NCI-H2196 treated with DMSO at 0.1 percent for 48 hours (cell line): ENCODE measurements at regions not wholly inside any gene's neighbourhood (a gene's known extent, or its start where the extent isn't known, plus 50 kb on each side); places are given as distances from the start of the nearest gene placed in this dataset.
"Not testable (repeated sequence)": the region's sequence is repeated elsewhere in the genome, so short reads cannot be mapped to it uniquely, and the experiment has no call there.

Experiments used
- DNase-seq: peaks from one replicate; lab custom pipeline; 2025; ENCODE audit not compliant: unreplicated experiment; lab: John Stamatoyannopoulos, UW

- DNase-seq: no peak
These were observed 1120.3 kb upstream of the PRR20A start for GRCh38 chr13:56020425-56020824.

DNA sequence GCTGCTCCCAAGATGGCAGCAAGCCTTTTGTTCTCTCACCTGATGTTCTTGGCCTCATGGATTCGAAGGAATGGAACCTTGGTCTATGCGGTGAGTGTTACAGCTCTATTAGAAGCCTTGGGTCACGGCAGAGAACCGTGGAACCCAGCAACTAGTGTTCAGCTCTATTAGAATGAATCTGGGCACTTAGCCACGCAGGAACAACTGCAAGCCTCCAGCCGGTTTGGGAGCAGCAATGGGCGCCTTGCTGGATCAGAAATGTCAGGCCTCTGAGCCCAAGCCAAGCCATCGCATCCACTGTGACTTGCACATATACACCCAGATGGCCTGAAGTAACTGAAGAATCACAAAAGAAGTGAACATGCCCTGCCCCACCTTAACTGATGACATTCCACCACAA, 1100.7 kb upstream of the PRR20A start:
- DNase-seq: no peak

DNA sequence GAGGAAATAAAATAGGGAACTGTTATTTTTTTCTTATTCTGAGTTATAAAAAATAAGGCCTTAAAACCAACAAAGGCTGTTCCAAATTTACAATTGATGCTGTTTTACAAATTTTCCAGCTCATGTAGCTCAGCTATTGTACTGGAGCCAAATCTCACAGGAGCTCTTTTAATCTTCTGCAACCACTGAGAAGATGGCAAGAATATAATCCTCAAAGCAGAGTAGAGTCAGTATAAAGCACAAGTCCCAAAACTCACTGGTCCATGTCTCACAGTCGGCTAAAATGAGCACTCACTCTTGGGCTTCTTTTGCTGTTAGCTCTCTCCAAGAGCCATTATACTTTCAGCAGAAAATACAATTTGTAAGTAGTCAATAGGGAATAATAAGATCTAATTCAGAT, 1074.4 kb upstream of the PRR20A start:
- no peak for DNase-seq

DNA sequence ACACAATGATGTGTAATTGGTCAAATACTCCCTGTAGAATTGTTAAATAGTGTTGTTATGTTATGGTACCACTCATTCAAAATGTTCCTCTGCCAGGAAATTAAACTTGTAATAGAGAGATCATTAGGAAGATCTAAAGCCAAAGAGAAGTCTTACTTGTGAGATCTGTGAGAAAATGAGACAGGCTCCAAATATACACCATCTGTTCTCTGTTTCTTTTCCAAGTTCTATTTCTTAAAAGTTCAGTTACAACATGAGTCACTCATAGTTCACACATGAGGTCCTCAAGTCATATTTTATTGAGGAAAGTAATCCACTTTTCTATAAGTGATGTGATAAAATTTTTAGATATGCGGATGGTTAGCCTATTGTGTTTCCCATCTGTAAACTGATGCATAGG, 1038.1 kb upstream of the PRR20A start:
- DNase-seq: no peak

- DNase-seq: no peak
These were observed 1030.0 kb upstream of the PRR20A start for GRCh38 chr13:56110751-56111150.

GRCh38 chr13:56134524-56134923, 1006.2 kb upstream of the PRR20A start:
- DNase-seq: no peak

GRCh38 chr13:56166864-56167263, 973.9 kb upstream of the PRR20A start:
- no peak for DNase-seq

GRCh38 chr13:56168581-56168980, 972.1 kb upstream of the PRR20A start:
- no peak for DNase-seq

- DNase-seq: no peak
These were observed 967.4 kb upstream of the PRR20A start for GRCh38 chr13:56173346-56173745.

GRCh38 chr13:56182598-56182997, 958.1 kb upstream of the PRR20A start:
- no peak for DNase-seq

DNA sequence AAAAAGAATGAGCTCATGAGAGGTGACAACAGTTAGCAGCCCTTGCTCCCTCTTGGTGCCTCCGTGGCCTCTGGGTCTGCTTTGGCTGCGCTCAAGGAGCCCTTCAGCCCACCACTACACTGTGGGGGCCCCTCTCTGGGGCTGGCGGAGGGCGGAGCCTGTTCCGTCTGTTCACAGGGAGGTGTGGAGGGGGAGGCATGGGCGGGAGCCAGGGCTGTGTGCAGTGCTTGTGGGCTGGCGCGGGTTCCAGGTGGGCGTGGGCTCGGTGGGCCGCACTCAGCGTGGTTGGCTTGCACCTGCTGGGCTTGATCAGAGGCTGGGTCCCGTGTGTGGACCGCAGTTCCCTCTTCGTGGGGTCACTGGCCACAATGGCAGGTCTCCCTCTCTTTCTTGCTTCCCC, 953.4 kb upstream of the PRR20A start:
- DNase-seq: no peak

DNA sequence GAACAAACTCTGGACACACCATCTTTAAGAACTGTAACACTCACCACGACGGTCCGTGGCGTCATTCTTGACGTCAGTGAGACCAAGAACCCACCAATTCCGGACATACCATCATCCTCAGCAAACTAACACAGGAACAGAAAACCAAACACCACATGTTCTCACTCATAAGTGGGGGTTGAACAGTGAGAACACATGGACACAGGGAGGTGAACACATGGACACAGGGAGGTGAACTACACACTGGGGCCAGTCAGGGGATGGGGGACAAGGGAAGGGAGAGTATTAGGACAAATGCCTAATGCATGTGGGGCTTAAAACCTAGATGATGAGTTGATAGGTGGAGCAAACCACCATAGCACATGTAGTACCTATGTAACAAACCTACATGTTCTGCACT, 952.1 kb upstream of the PRR20A start:
- DNase-seq: not testable (repeated sequence)

GRCh38 chr13:56189439-56189838, 951.3 kb upstream of the PRR20A start:
- no peak for DNase-seq

- DNase-seq: no peak
These were observed 950.7 kb upstream of the PRR20A start for GRCh38 chr13:56189978-56190377.

DNA sequence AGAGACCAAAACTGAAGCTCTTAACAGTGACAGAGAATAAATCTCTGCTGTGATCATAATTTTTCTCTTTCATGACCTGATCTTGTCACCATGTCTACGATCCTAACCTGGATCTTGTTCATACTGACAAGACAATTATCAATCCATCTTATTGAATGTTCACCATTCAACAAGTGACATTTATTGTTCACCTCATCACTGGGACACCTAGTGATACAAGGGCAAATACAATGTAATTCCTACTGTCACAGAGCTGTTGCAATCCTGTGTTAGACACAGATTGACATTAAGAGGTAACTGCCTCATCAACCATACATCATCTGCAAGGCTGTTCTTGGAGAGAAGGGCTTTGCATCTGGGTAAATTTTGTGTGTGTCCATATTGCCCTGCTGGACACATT, 942.4 kb upstream of the PRR20A start:
- DNase-seq: no peak

- DNase-seq: no peak
These were observed 938.9 kb upstream of the PRR20A start for GRCh38 chr13:56201834-56202233.

- DNase-seq: no peak
These were observed 924.5 kb upstream of the PRR20A start for GRCh38 chr13:56216221-56216620.

DNA sequence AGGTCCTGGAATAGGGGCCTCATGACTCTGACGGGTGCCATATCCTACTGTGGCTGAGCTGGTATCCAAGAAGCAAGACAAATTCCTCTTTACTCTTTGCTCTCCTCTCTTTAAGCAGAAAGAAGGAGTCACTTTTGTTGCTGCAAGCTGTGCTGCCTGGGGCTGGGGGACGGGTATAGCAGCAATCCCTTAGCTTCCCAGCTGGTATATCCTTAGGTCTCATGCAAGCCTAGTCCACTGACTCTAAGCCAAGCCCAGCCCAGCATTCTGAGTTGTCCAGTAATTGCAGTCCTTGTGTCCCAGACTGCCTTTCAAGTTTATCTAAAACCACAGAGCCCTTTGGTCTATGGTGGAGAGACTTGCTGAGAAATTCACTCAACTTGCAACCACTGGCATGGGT, 893.0 kb upstream of the PRR20A start:
- DNase-seq: no peak

DNA sequence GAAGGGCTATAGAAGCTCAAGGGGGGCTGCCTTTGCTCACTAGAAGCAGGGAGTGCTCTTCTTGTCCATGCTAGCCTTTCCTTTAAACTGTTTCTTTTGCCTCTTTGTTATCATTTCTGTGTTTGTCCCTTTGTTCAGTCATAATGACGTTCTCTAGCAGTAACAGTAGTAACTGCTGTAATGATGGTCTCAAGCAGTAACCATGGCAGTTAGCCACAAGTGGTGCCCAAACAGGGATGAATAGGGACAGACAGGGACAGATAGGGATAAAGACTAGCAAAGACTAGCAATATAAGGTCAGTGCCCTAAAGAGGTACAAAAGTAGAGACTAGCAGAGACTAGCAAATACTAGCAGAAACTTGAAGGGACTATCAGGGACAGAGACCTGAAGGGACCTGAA, 869.0 kb upstream of the PRR20A start:
- no peak for DNase-seq

DNA sequence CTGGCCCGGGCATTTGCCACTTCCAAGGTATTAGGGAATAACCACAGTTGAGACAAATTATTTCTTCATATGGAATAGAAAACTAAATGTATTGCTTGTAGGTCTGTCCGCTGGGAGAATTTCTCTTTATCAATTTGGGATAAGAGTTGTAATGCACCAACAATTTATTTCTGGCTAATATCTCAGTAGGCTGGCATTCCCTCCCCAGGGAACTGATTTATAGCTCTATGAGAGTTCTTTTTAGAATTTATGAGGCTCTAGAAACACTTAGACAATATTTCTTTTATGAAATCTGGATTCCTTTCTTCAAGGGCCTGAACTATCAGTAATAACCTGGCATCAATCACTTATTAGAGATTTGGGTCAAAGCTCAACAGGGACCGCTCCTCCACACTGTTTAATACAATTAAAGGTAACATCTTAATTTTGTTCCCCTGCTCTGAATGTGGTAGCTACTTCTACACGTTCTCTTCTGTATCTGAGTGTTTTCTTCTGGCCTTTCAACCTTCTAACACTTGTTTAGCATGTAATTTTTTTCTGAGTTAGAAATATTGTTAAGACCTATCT, 857.4 kb upstream of the PRR20A start:
- no peak for DNase-seq

DNA sequence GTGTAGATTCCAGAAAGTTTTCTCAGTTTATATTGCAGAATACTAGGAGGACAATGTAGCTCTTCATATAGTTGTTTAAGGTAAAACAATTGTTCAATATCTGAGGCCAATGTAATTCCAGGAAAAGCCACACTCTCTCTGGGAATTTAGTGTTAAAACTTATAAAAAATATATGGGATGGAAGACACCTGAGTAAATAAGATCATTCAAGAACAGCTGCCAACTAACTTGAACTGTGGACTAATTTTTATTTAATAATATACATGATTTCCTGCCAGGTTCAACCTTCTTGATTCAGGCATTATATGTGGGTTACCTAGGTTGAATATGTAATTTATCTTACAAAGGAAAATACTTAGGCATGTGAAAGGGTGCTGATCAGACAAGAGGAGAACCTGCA, 841.1 kb upstream of the PRR20A start:
- no peak for DNase-seq

GRCh38 chr13:56314765-56315164, 826.0 kb upstream of the PRR20A start:
- DNase-seq: no peak

DNA sequence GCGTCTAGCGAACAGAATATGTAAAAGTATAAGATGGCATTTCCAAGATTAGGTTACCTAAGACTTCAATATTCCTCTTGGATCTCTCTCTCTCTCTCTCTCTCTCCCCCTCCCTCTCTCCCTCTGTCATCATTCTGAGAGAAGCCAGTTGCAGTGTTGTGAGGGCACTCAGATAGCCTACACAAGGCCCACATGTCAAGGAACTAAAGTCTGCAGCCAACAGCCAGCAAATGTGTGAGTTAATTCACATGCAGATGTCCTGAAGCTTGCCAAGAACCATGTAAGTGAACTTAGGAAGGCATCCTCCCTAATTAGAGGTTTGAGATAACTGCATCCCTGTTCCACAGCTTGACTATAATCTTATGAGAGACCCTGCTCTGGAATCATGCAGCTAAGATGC, 822.9 kb upstream of the PRR20A start:
- no peak for DNase-seq

GRCh38 chr13:56332671-56333070, 808.0 kb upstream of the PRR20A start:
- DNase-seq: no peak
